AG09309 (cell line): ENCODE measurements at regions not wholly inside any gene's neighbourhood (a gene's known extent, or its start where the extent isn't known, plus 50 kb on each side); places are given as distances from the start of the nearest gene placed in this dataset.

Experiments used
- DNase-seq: peaks from one replicate; pipeline ENCODE4 v3.0.0-alpha.2; 2010; ENCODE audit warnings: low read depth
- H3K4me3 ChIP-seq: 2 replicates; pipeline ENCODE4 v1.5.1; 2011; ENCODE audit warnings: mild to moderate bottlenecking, low read depth, low read length, moderate library complexity; ENCODE audit not compliant: control insufficient read depth
- CTCF ChIP-seq: IDR thresholded peaks from 2 replicates; pipeline ENCODE4 v1.5.1; 2011; ENCODE audit warnings: mild to moderate bottlenecking, low read depth, low read length, inconsistent platforms; ENCODE audit not compliant: insufficient read depth, control insufficient read depth; ENCODE audit errors: missing control alignments

GRCh38 chr9:100674419-100675122 lies 96.7 kb downstream of the CAVIN4 start:
- DNase-seq = no peak
- TF ChIP-seq CTCF = no peak
- H3K4me3 ChIP-seq = no peak overlapping the region

- H3K4me3 ChIP-seq = no peak overlapping the region
- no peak for TF ChIP-seq CTCF
- DNase-seq = no peak
Observed at GRCh38 chr9:100679834-100680233, 102.0 kb downstream of the CAVIN4 start.

- TF ChIP-seq CTCF = no peak
- no peak overlapping the region for H3K4me3 ChIP-seq
- no peak for DNase-seq
Observed at GRCh38 chr9:100686420-100686819, 108.5 kb downstream of the CAVIN4 start.

GRCh38 chr9:100689635-100690034 lies 111.8 kb downstream of the CAVIN4 start:
- DNase-seq = no peak
- H3K4me3 ChIP-seq = no peak overlapping the region
- TF ChIP-seq CTCF = no peak

GRCh38 chr9:100690438-100690837 lies 112.6 kb downstream of the CAVIN4 start:
- no peak for DNase-seq
- TF ChIP-seq CTCF = no peak
- H3K4me3 ChIP-seq = no peak overlapping the region

- no peak for DNase-seq
- no peak overlapping the region for H3K4me3 ChIP-seq
- no peak for TF ChIP-seq CTCF
Observed at GRCh38 chr9:100697339-100697738, 119.5 kb downstream of the CAVIN4 start.

GRCh38 chr9:100698945-100699344 lies 121.1 kb downstream of the CAVIN4 start:
- no peak for TF ChIP-seq CTCF
- no peak for DNase-seq
- no peak overlapping the region for H3K4me3 ChIP-seq
